IMR-90 (cell line): ENCODE measurements at regions not wholly inside any gene's neighbourhood (a gene's known extent, or its start where the extent isn't known, plus 50 kb on each side); places are given as distances from the start of the nearest gene placed in this dataset.

ENCODE experiments used
- ATAC-seq: fragments of 200-7000 bp; cut with Tn5 transposase; 2 replicates; pipeline ENCODE4 v1.9.1; 2020; ENCODE audit warnings: low read depth, mild to moderate bottlenecking, moderate library complexity
- BruUV-seq: library from RNA; stranded (reverse); fragments of 400-500 nt; replicated peaks from 2 replicates; lab custom pipeline; 2021; lab: Mats Ljungman, UMichigan
- CTCF ChIA-PET: fragments of 300-600 bp; formaldehyde crosslinking; extraction: SDS; loops from one replicate; lab custom pipeline; 2021; ENCODE audit warnings: antibody characterized with exemption; lab: Yijun Ruan, JAX
- POLR2A ChIA-PET: fragments of 300-600 bp; sonication (Branson Sonifier 250); formaldehyde crosslinking; loops from one replicate; lab custom pipeline; 2022; ENCODE audit warnings: antibody characterized with exemption; ENCODE audit not compliant: unreplicated experiment; lab: Charles Lee
- DNase-seq: peaks from one replicate; pipeline ENCODE4 v3.0.0; 2013
- H2AFZ ChIP-seq: replicated peaks from 2 replicates; pipeline ENCODE3; 2013; ENCODE audit warnings: low read length, mild to moderate bottlenecking; ENCODE audit not compliant: poor library complexity
- H2AK5ac ChIP-seq: 2 replicates; pipeline ENCODE4 v1.6.1; 2013; ENCODE audit warnings: low read depth, low read length, inconsistent platforms
- H2AK9ac ChIP-seq: replicated peaks from 2 replicates; pipeline ENCODE3; 2013; ENCODE audit warnings: mild to moderate bottlenecking, low read depth, low read length, moderate library complexity; ENCODE audit not compliant: poor library complexity
- H2BK120ac ChIP-seq: 2 replicates; pipeline ENCODE4 v1.6.1; 2013; ENCODE audit warnings: low read depth, low read length, inconsistent platforms
- H2BK15ac ChIP-seq: 3 replicates; pipeline ENCODE4 v1.6.1; 2013; ENCODE audit warnings: low read depth, low read length, inconsistent platforms
- H2BK20ac ChIP-seq: 2 replicates; pipeline ENCODE4 v1.6.1; 2013; ENCODE audit warnings: low read depth, mild to moderate bottlenecking, inconsistent platforms, low read length, moderate library complexity
- H2BK5ac ChIP-seq: 2 replicates; pipeline ENCODE4 v1.6.1; 2013; ENCODE audit warnings: mild to moderate bottlenecking, low read depth, low read length, inconsistent platforms; ENCODE audit not compliant: poor library complexity, severe bottlenecking
- H3K14ac ChIP-seq: replicated peaks from 2 replicates; pipeline ENCODE4 v1.6.1; 2013; ENCODE audit warnings: low read depth, low read length, inconsistent platforms
- H3K18ac ChIP-seq: 2 replicates; pipeline ENCODE4 v1.6.1; 2013; ENCODE audit warnings: low read depth, low read length, control low read depth
- H3K23ac ChIP-seq: 2 replicates; pipeline ENCODE4 v1.6.1; 2013; ENCODE audit warnings: low read depth, low read length, inconsistent platforms
- H3K27ac ChIP-seq: 2 replicates; pipeline ENCODE4 v1.5.1; 2013; ENCODE audit warnings: mild to moderate bottlenecking, control low read depth, low read length; ENCODE audit not compliant: insufficient read depth
- H3K27me3 ChIP-seq: 2 replicates; pipeline ENCODE4 v1.6.1; 2013; ENCODE audit warnings: low read length; ENCODE audit not compliant: control insufficient read depth, insufficient read depth
- H3K36me3 ChIP-seq: 2 replicates; pipeline ENCODE4 v1.6.1; 2013; ENCODE audit warnings: low read length, mixed read lengths; ENCODE audit not compliant: control insufficient read depth, insufficient read depth
- H3K4ac ChIP-seq: 2 replicates; pipeline ENCODE4 v1.6.1; 2013; ENCODE audit warnings: low read depth, low read length, inconsistent platforms
- H3K4me1 ChIP-seq: 2 replicates; pipeline ENCODE4 v1.6.1; 2013; ENCODE audit warnings: low read length, mixed read lengths; ENCODE audit not compliant: control insufficient read depth, insufficient read depth
- H3K4me2 ChIP-seq: 2 replicates; pipeline ENCODE4 v1.6.1; 2013; ENCODE audit warnings: low read depth, mild to moderate bottlenecking, control low read depth, low read length, moderate library complexity
- H3K4me3 ChIP-seq: 2 replicates; pipeline ENCODE4 v1.5.1; 2013; ENCODE audit warnings: low read depth, mild to moderate bottlenecking, control low read depth, low read length, moderate library complexity; ENCODE audit not compliant: insufficient read depth
- H3K56ac ChIP-seq: 2 replicates; pipeline ENCODE4 v1.6.1; 2013; ENCODE audit warnings: low read length, inconsistent platforms; ENCODE audit not compliant: insufficient read depth; ENCODE audit errors: extremely low read depth
- H3K79me1 ChIP-seq, 2 experiments: 2 replicates each; pipeline ENCODE4 v1.6.1; 2013; ENCODE audit warnings: low read length in 2 of 2, inconsistent platforms in 1 of 2, low read depth in 1 of 2
- H3K9ac ChIP-seq: 2 replicates; pipeline ENCODE4 v1.6.1; 2013; ENCODE audit warnings: low read depth, low read length, control low read depth
- H3K9me1 ChIP-seq: 2 replicates; pipeline ENCODE4 v1.6.1; 2013; ENCODE audit warnings: low read length, inconsistent platforms; ENCODE audit not compliant: insufficient read depth
- H3K9me3 ChIP-seq: 2 replicates; pipeline ENCODE4 v1.6.1; 2013; ENCODE audit warnings: low read length; ENCODE audit not compliant: control insufficient read depth, insufficient read depth
- H4K20me1 ChIP-seq: 2 replicates; pipeline ENCODE4 v1.6.1; 2013; ENCODE audit warnings: low read length, inconsistent platforms; ENCODE audit not compliant: insufficient read depth
- H4K5ac ChIP-seq: 2 replicates; pipeline ENCODE4 v1.6.1; 2013; ENCODE audit warnings: mild to moderate bottlenecking, low read depth, low read length, control low read depth
- H4K8ac ChIP-seq, 2 experiments: 2 replicates each; pipeline ENCODE4 v1.6.1; 2013; ENCODE audit warnings: low read depth in 2 of 2, low read length in 2 of 2, control low read depth in 1 of 2, inconsistent platforms in 1 of 2
- H4K91ac ChIP-seq: 2 replicates; pipeline ENCODE4 v1.6.1; 2013; ENCODE audit warnings: low read depth, low read length, inconsistent platforms; ENCODE audit not compliant: insufficient read depth
- BHLHE40 ChIP-seq: fragments of 150-350 bp; IDR thresholded peaks from 2 replicates; pipeline ENCODE4 v1.6.1; 2016; ENCODE audit warnings: mild to moderate bottlenecking, low read depth, low read length
- CEBPB ChIP-seq: IDR thresholded peaks from 2 replicates; pipeline ENCODE4 v1.6.1; 2012; ENCODE audit warnings: low read depth, low read length, improper control_type of control experiment
- MAFK ChIP-seq: IDR thresholded peaks from 2 replicates; pipeline ENCODE4 v1.6.1; 2012; ENCODE audit warnings: low read depth, low read length, improper control_type of control experiment
- WGBS, 2 experiments: methylation state at CpG; one replicate each; pipeline versions ENCODE4 v1.1.5 to v1.1.7; 2013; ENCODE audit warnings: missing lambda C conversion rate in 2 of 2; ENCODE audit not compliant: insufficient read length in 1 of 2; ENCODE audit errors: extremely low coverage in 2 of 2; 5-methylcytosine and 5-hydroxymethylcytosine counted together
- dilution Hi-C: fragments of 300-500 bp; cut with HindIII; formaldehyde crosslinking; loops from one replicate; pipeline ENCODE4 v1.14.3; 2018; ENCODE audit warnings: low sequenced_read_pairs; ENCODE audit not compliant: unreplicated experiment
- in situ Hi-C: fragments of 300-500 bp; cut with MboI; formaldehyde crosslinking; loops from 3 replicates; pipeline ENCODE4 v1.14.3; 2019; ENCODE audit warnings: low sequenced_read_pairs, inconsistent platforms, mixed read lengths
- intact Hi-C: fragments of 100-400 bp; cut with micrococcal nuclease; formaldehyde crosslinking; loops from 2 replicates; pipeline ENCODE4 v1.10.0; 2022

GRCh38 chr5:30991462-30991861 is 202.0 kb upstream of the CDH6 start:
- Histone ChIP-seq H3K9ac (no peak overlapping the region), H4K20me1 (no peaks in the 10 kb centered on the region), H4K91ac (no peak overlapping the region), H3K36me3 (0 out of 2 replicates have a peak, but pooled peaks cover 1% of the 10 kb centered on the region), H2BK20ac (no peak overlapping the region), H4K8ac (no peak overlapping the region), H4K5ac (no peak overlapping the region), H2BK5ac (no peak overlapping the region), H2AK5ac (no peak overlapping the region), H3K79me1 (no peaks in the 10 kb centered on the region), H3K14ac (no peak overlapping the region), H3K23ac (no peak overlapping the region), H3K4me3 (no peak overlapping the region), H3K9me1 (no peaks in the 10 kb centered on the region), H3K9me3 (peaks cover 2% of the 10 kb centered on the region; the same call in 1 of the 2 replicates), H3K27ac (no peak overlapping the region), H3K4me2 (no peak overlapping the region; the same call in 1 of the 2 replicates), H2BK15ac (no peak overlapping the region), H3K4me1 (peaks cover 3% of the 10 kb centered on the region; the same call in 1 of the 2 replicates), H3K56ac (no peak overlapping the region), H3K4ac (no peak overlapping the region), H2AFZ (no peak overlapping the region), H3K18ac (no peak overlapping the region; the same call in 1 of the 2 replicates), H2AK9ac (no peak overlapping the region), H3K27me3 (no peaks in the 10 kb centered on the region), H2BK120ac (no peak overlapping the region)
- no TSS peak for BruUV-seq
- DNase-seq = peak; percentile 66
- WGBS, 2 experiments = no CpG with 5 or more reads among the region's 5 CpGs
- POLR2A ChIA-PET = no interaction called here
- ATAC-seq = peak; percentile 67
- no peak for TF ChIP-seq BHLHE40
- TF ChIP-seq CEBPB = peak; percentile 62; the same call in 1 of the 2 replicates
- TF ChIP-seq MAFK = no peak
- dilution Hi-C loops = no loop called here
- CTCF ChIA-PET = interaction anchor here (1.4 kb wide), 1 partner anchor 10 kb away, joined by 3 read pairs; no protein-coding TSS in a partner anchor
- in situ Hi-C loops = no loop called here
- intact Hi-C loops = no loop called here
